Peyer's patch (tissue), 4 donors: ENCODE measurements at regions not wholly inside any gene's neighbourhood (a gene's known extent, or its start where the extent isn't known, plus 50 kb on each side); places are given as distances from the start of the nearest gene placed in this dataset.

ENCODE experiments used
- POLR2A ChIP-seq, 2 donors: fragments of 450-650 bp; IDR thresholded peaks; one replicate each; pipeline ENCODE4 v1.5.1; 2017; ENCODE audit warnings: antibody characterized with exemption in 2 of 2, mild to moderate bottlenecking in 2 of 2, moderate library complexity in 2 of 2
- TF ChIP-seq, protein P1 (sequence below), 6 experiments: fragments of 450-650 bp in 4 of 6; fragments of 200-600 bp in 2 of 6; sonication (generic) in 1 of 6; IDR thresholded peaks; one replicate each; pipeline ENCODE4 v1.5.1; 2017 to 2019; ENCODE audit warnings: antibody characterized with exemption in 6 of 6, mild to moderate bottlenecking in 3 of 6, moderate library complexity in 1 of 6

- TF ChIP-seq, protein P1, sequence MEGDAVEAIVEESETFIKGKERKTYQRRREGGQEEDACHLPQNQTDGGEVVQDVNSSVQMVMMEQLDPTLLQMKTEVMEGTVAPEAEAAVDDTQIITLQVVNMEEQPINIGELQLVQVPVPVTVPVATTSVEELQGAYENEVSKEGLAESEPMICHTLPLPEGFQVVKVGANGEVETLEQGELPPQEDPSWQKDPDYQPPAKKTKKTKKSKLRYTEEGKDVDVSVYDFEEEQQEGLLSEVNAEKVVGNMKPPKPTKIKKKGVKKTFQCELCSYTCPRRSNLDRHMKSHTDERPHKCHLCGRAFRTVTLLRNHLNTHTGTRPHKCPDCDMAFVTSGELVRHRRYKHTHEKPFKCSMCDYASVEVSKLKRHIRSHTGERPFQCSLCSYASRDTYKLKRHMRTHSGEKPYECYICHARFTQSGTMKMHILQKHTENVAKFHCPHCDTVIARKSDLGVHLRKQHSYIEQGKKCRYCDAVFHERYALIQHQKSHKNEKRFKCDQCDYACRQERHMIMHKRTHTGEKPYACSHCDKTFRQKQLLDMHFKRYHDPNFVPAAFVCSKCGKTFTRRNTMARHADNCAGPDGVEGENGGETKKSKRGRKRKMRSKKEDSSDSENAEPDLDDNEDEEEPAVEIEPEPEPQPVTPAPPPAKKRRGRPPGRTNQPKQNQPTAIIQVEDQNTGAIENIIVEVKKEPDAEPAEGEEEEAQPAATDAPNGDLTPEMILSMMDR (IDR thresholded peaks at IDR 0.05), result no peak
- TF ChIP-seq POLR2A (IDR thresholded peaks at IDR 0.05), result no peak
Observed at GRCh38 chr15:25947323-25948314, 84.5 kb upstream of the ATP10A start.
